ENCODE measurements at regions not wholly inside any gene's neighbourhood (a gene's known extent, or its start where the extent isn't known, plus 50 kb on each side); places are given as distances from the start of the nearest gene placed in this dataset.

GRCh38 chr7:17090751-17091150 lies 207.7 kb upstream of the AHR start:
- H3K9me3 ChIP-seq, result no peaks in the 10 kb centered on the region
- no peak for TF ChIP-seq POLR2A (IDR thresholded peaks at IDR 0.05)
- TF ChIP-seq CTCF (IDR thresholded peaks at IDR 0.05), result no peak
- no peak for DNase-seq
- no peaks in the 10 kb centered on the region for H3K27me3 ChIP-seq
- H3K4me1 ChIP-seq, result no peaks in the 10 kb centered on the region
- H3K27ac ChIP-seq, result no peak overlapping the region
- WGBS, 2 donors, result 87 to 93% methylated on average over 2 of the region's 2 CpGs
- no peak overlapping the region for H3K4me3 ChIP-seq (replicated peaks in 1 of 3)
- no peaks in the 10 kb centered on the region for H3K36me3 ChIP-seq
- intact Hi-C loops (cut with DNase I), result no loop called here

DNA sequence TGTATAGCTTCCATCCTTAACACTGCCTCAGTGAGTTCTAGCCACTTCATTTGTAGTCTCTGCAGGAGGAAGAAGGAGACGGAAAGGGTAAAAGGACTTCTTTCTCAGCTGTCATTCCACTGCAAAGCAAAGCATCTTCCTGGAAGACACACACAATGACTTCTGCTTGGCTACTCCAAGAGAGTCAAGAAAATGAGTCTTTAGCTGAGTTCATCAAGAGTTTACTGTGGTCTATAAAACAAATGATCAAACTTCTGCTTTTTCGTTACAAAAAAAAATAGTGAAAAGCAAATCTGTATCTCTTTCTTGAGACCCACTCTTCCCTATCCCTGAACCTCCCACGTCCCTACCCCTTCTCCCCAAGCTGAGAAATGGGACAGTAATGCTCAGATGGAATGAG lies 205.0 kb upstream of the AHR start:
- intact Hi-C loops (cut with DNase I), result no loop called here
- no peaks in the 10 kb centered on the region for H3K36me3 ChIP-seq
- no peaks in the 10 kb centered on the region for H3K27me3 ChIP-seq
- peaks cover 5 to 6% of the 10 kb centered on the region in 2 donors for H3K4me1 ChIP-seq
- WGBS, 2 donors, result 76 to 91% methylated on average over 3 of the region's 3 CpGs
- no peak for DNase-seq
- H3K9me3 ChIP-seq, result no peaks in the 10 kb centered on the region
- H3K27ac ChIP-seq, result no peak overlapping the region
- TF ChIP-seq CTCF (IDR thresholded peaks at IDR 0.05) (no peak), POLR2A (IDR thresholded peaks at IDR 0.05) (no peak)
- H3K4me3 ChIP-seq (replicated peaks in 1 of 3), result no peak overlapping the region

GRCh38 chr7:17094963-17095574 lies 203.4 kb upstream of the AHR start:
- Histone ChIP-seq H3K36me3 (no peaks in the 10 kb centered on the region), H3K27me3 (no peaks in the 10 kb centered on the region), H3K4me3 (replicated peaks in 1 of 3) (no peak overlapping the region), H3K4me1 (peaks cover 13 to 20% of the 10 kb centered on the region in 2 donors), H3K27ac (no peak overlapping the region), H3K9me3 (no peaks in the 10 kb centered on the region)
- 81 to 91% methylated on average over 5 of the region's 5 CpGs for WGBS, 2 donors
- intact Hi-C loops (cut with DNase I), result no loop called here
- peak in 1 of 2 donors; percentile 14 for DNase-seq
- TF ChIP-seq POLR2A (IDR thresholded peaks at IDR 0.05), result no peak
- no peak for TF ChIP-seq CTCF (IDR thresholded peaks at IDR 0.05)

DNA sequence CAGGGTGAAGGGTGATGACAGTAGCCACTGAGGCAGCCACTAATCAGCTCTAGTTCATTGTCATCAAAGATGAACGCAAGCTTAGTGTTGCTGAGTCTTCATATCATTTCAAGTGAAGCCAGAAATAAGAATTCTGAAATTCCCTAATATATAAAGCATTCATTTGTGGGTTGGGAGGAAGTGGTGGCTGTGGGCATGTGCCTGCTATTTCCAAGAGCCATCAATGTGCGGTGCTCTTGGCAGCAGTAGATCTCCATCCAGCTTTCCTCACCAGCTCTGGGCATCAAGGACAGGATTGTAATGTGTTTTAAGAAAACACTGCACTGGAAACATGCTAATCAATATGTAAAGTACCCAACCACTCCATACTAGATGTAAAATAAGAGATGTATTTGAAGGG lies 202.5 kb upstream of the AHR start:
- H3K36me3 ChIP-seq, result no peaks in the 10 kb centered on the region
- TF ChIP-seq CTCF (IDR thresholded peaks at IDR 0.05) (no peak), POLR2A (IDR thresholded peaks at IDR 0.05) (no peak)
- H3K27ac ChIP-seq, result no peak overlapping the region
- H3K9me3 ChIP-seq, result no peaks in the 10 kb centered on the region
- 68 to 80% methylated on average over 2 of the region's 2 CpGs for WGBS, 2 donors
- intact Hi-C loops (cut with DNase I), result no loop called here
- peaks cover 13 to 20% of the 10 kb centered on the region in 2 donors for H3K4me1 ChIP-seq
- no peaks in the 10 kb centered on the region for H3K27me3 ChIP-seq
- no peak overlapping the region for H3K4me3 ChIP-seq (replicated peaks in 1 of 3)
- no peak for DNase-seq

DNA sequence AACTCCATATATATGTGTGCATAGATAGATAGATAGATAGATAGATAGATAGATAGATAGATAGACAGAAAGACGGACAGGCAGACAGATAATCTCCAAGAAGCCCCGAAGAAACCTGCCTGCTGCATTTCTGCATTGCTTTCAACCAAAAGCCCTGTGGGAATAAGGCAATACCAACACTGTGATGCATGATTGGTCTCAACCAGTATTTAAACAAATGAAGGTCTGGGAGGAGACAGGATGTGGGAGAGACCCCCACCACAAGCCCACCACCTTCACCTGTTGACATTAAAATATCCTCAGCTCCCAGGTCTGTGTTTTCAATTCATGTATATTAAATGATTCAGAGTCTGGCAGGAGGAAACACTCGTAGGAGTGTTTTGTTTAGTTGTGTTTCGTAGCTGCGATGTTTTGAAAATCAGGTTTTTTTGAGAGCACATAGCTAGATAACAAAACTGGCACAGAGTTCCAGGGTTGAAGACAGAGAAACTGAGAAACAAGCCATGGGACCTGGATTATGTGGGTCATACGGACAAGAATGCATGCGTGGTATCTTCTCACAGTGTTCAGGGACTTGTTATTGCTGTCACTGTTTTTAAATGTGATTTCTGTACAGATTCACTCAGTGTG lies 200.7 kb upstream of the AHR start:
- WGBS, 2 donors, result 41% methylated on average over 7 of the region's 7 CpGs
- TF ChIP-seq CTCF (IDR thresholded peaks at IDR 0.05) (no peak), POLR2A (IDR thresholded peaks at IDR 0.05) (no peak)
- no peaks in the 10 kb centered on the region for H3K27me3 ChIP-seq
- peak; percentile 5 for DNase-seq
- H3K4me3 ChIP-seq (replicated peaks in 1 of 3), result no peak overlapping the region
- peaks cover 13 to 20% of the 10 kb centered on the region in 2 donors for H3K4me1 ChIP-seq
- H3K9me3 ChIP-seq, result no peaks in the 10 kb centered on the region
- no peaks in the 10 kb centered on the region for H3K36me3 ChIP-seq
- peak overlapping the region; percentile 52 to 86 (median 75) for H3K27ac ChIP-seq
- intact Hi-C loops (cut with DNase I), result no loop called here

Measured in thyroid gland (tissue), 4 donors.